H9 (cell line): ENCODE measurements at regions not wholly inside any gene's neighbourhood (a gene's known extent, or its start where the extent isn't known, plus 50 kb on each side); places are given as distances from the start of the nearest gene placed in this dataset.

Experiments
- DNase-seq: peaks from one replicate; pipeline ENCODE4 v3.0.0-alpha.2; 2017
- H2AFZ ChIP-seq: one replicate; pipeline ENCODE4 v1.6.1; 2013; ENCODE audit warnings: mild to moderate bottlenecking, low read length, control low read depth, moderate library complexity
- H2AK5ac ChIP-seq: 2 replicates; pipeline ENCODE4 v1.6.1; 2013; ENCODE audit warnings: low read length, control low read depth, mixed read lengths; ENCODE audit not compliant: insufficient read length
- H2BK120ac ChIP-seq: one replicate; pipeline ENCODE4 v1.6.1; 2013; ENCODE audit warnings: low read depth, mild to moderate bottlenecking, low read length, control low read depth, inconsistent platforms; ENCODE audit not compliant: poor library complexity, severe bottlenecking
- H2BK12ac ChIP-seq: 2 replicates; pipeline ENCODE4 v1.6.1; 2013; ENCODE audit warnings: low read length, control low read depth, mixed read lengths, low read depth; ENCODE audit not compliant: insufficient read length
- H2BK15ac ChIP-seq: 2 replicates; pipeline ENCODE4 v1.6.1; 2013; ENCODE audit warnings: low read depth, low read length, control low read depth
- H2BK20ac ChIP-seq: one replicate; pipeline ENCODE4 v1.6.1; 2013; ENCODE audit warnings: low read depth, mild to moderate bottlenecking, low read length, control low read depth, inconsistent platforms; ENCODE audit not compliant: poor library complexity, severe bottlenecking
- H2BK5ac ChIP-seq: 2 replicates; pipeline ENCODE4 v1.6.1; 2013; ENCODE audit warnings: low read length, control low read depth, mixed read lengths; ENCODE audit not compliant: insufficient read length
- H3K14ac ChIP-seq: 2 replicates; pipeline ENCODE4 v1.6.1; 2013; ENCODE audit warnings: low read length, control low read depth; ENCODE audit not compliant: insufficient read depth
- H3K18ac ChIP-seq: 2 replicates; pipeline ENCODE4 v1.6.1; 2013; ENCODE audit warnings: low read depth, mild to moderate bottlenecking, mixed read lengths, low read length, control low read depth; ENCODE audit not compliant: insufficient read length
- H3K23ac ChIP-seq: 2 replicates; pipeline ENCODE4 v1.6.1; 2013; ENCODE audit warnings: low read length, control low read depth, mixed read lengths, low read depth; ENCODE audit not compliant: insufficient read length
- H3K23me2 ChIP-seq: 2 replicates; pipeline ENCODE4 v1.6.1; 2013; ENCODE audit warnings: low read depth, mild to moderate bottlenecking, mixed read lengths, low read length, control low read depth; ENCODE audit not compliant: insufficient read length, poor library complexity, severe bottlenecking
- H3K27ac ChIP-seq: 2 replicates; pipeline ENCODE4 v1.5.1; 2013; ENCODE audit warnings: low read length, control low read depth, mixed read lengths, low read depth; ENCODE audit not compliant: insufficient read length
- H3K27me3 ChIP-seq: 2 replicates; pipeline ENCODE4 v1.6.1; 2013; ENCODE audit warnings: low read length, control low read depth, inconsistent platforms; ENCODE audit not compliant: insufficient read depth
- H3K4ac ChIP-seq: 2 replicates; pipeline ENCODE4 v1.6.1; 2013; ENCODE audit warnings: low read depth, mild to moderate bottlenecking, control low read depth, inconsistent platforms, low read length, moderate library complexity
- H3K4me1 ChIP-seq: 2 replicates; pipeline ENCODE4 v1.6.1; 2013; ENCODE audit warnings: low read length, control low read depth, inconsistent platforms; ENCODE audit not compliant: insufficient read depth
- H3K4me2 ChIP-seq: 2 replicates; pipeline ENCODE4 v1.6.1; 2013; ENCODE audit warnings: low read length, control low read depth, mixed read lengths; ENCODE audit not compliant: insufficient read length, insufficient read depth
- H3K56ac ChIP-seq: 2 replicates; pipeline ENCODE4 v1.6.1; 2013; ENCODE audit warnings: low read depth, mild to moderate bottlenecking, mixed read lengths, low read length, control low read depth; ENCODE audit not compliant: insufficient read length
- H3K79me1 ChIP-seq: 2 replicates; pipeline ENCODE4 v1.6.1; 2013; ENCODE audit warnings: low read depth, mild to moderate bottlenecking, moderate library complexity, low read length, control low read depth, inconsistent platforms; ENCODE audit not compliant: insufficient read depth, poor library complexity, severe bottlenecking
- H3K79me2 ChIP-seq: 2 replicates; pipeline ENCODE4 v1.6.1; 2013; ENCODE audit warnings: low read length, control low read depth, inconsistent platforms; ENCODE audit not compliant: insufficient read depth
- H3K9ac ChIP-seq: 2 replicates; pipeline ENCODE4 v1.6.1; 2013; ENCODE audit warnings: low read length, control low read depth, mixed read lengths; ENCODE audit not compliant: insufficient read length; ENCODE audit errors: extremely low read depth
- H3K9me3 ChIP-seq: one replicate; pipeline ENCODE4 v1.6.1; 2013; ENCODE audit warnings: low read depth, low read length, inconsistent platforms; ENCODE audit not compliant: control insufficient read depth
- H3T11ph ChIP-seq: one replicate; pipeline ENCODE4 v1.6.1; 2013; ENCODE audit warnings: mild to moderate bottlenecking, low read length, control low read depth, inconsistent platforms
- H4K20me1 ChIP-seq: one replicate; pipeline ENCODE4 v1.6.1; 2013; ENCODE audit not compliant: control insufficient read depth, insufficient read length, insufficient read depth
- H4K5ac ChIP-seq: 2 replicates; pipeline ENCODE4 v1.6.1; 2013; ENCODE audit warnings: low read depth, mild to moderate bottlenecking, mixed read lengths, low read length, control low read depth; ENCODE audit not compliant: insufficient read length
- H4K8ac ChIP-seq: replicated peaks from 2 replicates; pipeline ENCODE4 v1.6.1; 2013; ENCODE audit warnings: low read length, control low read depth, mixed read lengths, low read depth; ENCODE audit not compliant: insufficient read length
- H4K91ac ChIP-seq: 2 replicates; pipeline ENCODE4 v1.6.1; 2013; ENCODE audit warnings: low read depth, mild to moderate bottlenecking, moderate library complexity, mixed read lengths, low read length, control low read depth; ENCODE audit not compliant: insufficient read length
- H3K27ac Mint-ChIP-seq, 3 experiments: 2 replicates in 2 of 3; 3 replicates in 1 of 3; pipeline ENCODE4 v1.8.0; 2020 to 2021; ENCODE audit warnings: mixed read lengths in 3 of 3, mild to moderate bottlenecking in 1 of 3, moderate library complexity in 1 of 3
- H3K27me3 Mint-ChIP-seq: 2 replicates; pipeline ENCODE4 v1.8.0; 2021; ENCODE audit warnings: low read depth, mild to moderate bottlenecking, moderate library complexity, mixed read lengths
- H3K36me3 Mint-ChIP-seq, 3 experiments: 2 replicates in 2 of 3; 3 replicates in 1 of 3; pipeline ENCODE4 v1.8.0; 2020 to 2021; ENCODE audit warnings: low read depth in 3 of 3, mixed read lengths in 3 of 3; ENCODE audit not compliant: insufficient read depth in 1 of 3
- H3K4me1 Mint-ChIP-seq, 2 experiments: 2 replicates each; pipeline ENCODE4 v1.8.0; 2020; ENCODE audit warnings: mixed read lengths in 2 of 2
- H3K4me3 Mint-ChIP-seq, 2 experiments: 2 replicates in 1 of 2; 3 replicates in 1 of 2; pipeline ENCODE4 v1.8.0; 2020 to 2021; ENCODE audit warnings: mild to moderate bottlenecking in 2 of 2, mixed read lengths in 2 of 2, moderate library complexity in 1 of 2
- H3K9me3 Mint-ChIP-seq, 2 experiments: 2 replicates in 1 of 2; 3 replicates in 1 of 2; pipeline ENCODE4 v1.8.0; 2020; ENCODE audit warnings: mild to moderate bottlenecking in 2 of 2, mixed read lengths in 2 of 2, moderate library complexity in 1 of 2
- CTCF ChIP-seq: fragments of 200-600 bp; sonication (generic); conservative IDR thresholded peaks from 3 replicates; pipeline ENCODE4 v1.8.0; 2021; ENCODE audit warnings: antibody characterized with exemption, mild to moderate bottlenecking
- WGBS: extraction: QIAGEN DNeasy Blood & Tissue Kit; methylation state at CpG from one replicate; pipeline ENCODE4 v1.1.7; 2013; ENCODE audit warnings: missing lambda C conversion rate, low lambda C conversion rate, mixed read lengths; ENCODE audit not compliant: insufficient read length; ENCODE audit errors: extremely low coverage; 5-methylcytosine and 5-hydroxymethylcytosine counted together

DNA sequence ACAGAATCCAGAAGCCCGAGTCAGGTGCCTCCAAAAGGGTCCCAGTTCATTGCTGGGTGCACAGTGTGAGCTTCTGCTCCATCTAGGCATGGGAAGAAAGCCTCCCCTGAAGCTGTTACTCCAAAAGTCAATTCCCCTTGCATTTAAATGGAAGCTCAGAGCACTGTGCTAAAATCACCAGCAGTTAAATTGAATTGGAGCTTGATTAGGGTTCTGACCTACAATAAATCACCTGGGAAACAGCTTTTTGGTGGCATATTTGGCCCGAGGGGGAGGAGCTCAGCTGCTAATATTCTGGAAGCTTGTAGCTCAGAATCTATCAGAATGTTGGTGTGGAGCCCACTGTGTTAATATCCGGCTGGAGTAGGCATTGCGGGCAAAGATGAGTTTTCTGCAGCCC lies 87.1 kb upstream of the RGMA start:
- H2BK5ac ChIP-seq = no peak overlapping the region
- Mint-ChIP-seq H3K27me3 (peaks cover 40% of the 10 kb centered on the region), H3K36me3 (peaks cover 2 to 12% (median 5%) of the 10 kb centered on the region in 3 experiments; a peak in 5 of 7 replicates), H3K4me1 (peaks cover 17 to 22% of the 10 kb centered on the region in 2 experiments), H3K4me3 (no peak overlapping the region), H3K9me3 (peaks cover 5 to 14% of the 10 kb centered on the region in 2 experiments; a peak in 4 of 5 replicates), H3K27ac (no peak overlapping the region)
- no peak overlapping the region for H3K23ac ChIP-seq
- no peak overlapping the region for H3K4me2 ChIP-seq
- H3K9me3 ChIP-seq = no peaks in the 10 kb centered on the region
- no peak overlapping the region for H3T11ph ChIP-seq
- no peak overlapping the region for H2BK12ac ChIP-seq
- H4K91ac ChIP-seq = no peak overlapping the region
- no peak overlapping the region for H3K14ac ChIP-seq
- no peak overlapping the region for H3K56ac ChIP-seq
- H2BK15ac ChIP-seq = no peak overlapping the region
- H4K20me1 ChIP-seq = peaks cover 2% of the 10 kb centered on the region
- H3K18ac ChIP-seq = no peak overlapping the region
- no peak overlapping the region for H2AK5ac ChIP-seq
- no peak for TF ChIP-seq CTCF
- H3K9ac ChIP-seq = no peak overlapping the region
- no peak overlapping the region for H2BK120ac ChIP-seq
- H2BK20ac ChIP-seq = no peak overlapping the region
- no peak overlapping the region for H3K4ac ChIP-seq
- peaks cover 10% of the 10 kb centered on the region; the same call in 1 of the 2 replicates for H3K4me1 ChIP-seq
- no peak overlapping the region for H4K8ac ChIP-seq
- H4K5ac ChIP-seq = no peak overlapping the region
- no peaks in the 10 kb centered on the region for H3K79me2 ChIP-seq
- no peaks in the 10 kb centered on the region for H3K23me2 ChIP-seq
- no peak overlapping the region for H2AFZ ChIP-seq
- H3K27ac ChIP-seq = no peak overlapping the region
- no peaks in the 10 kb centered on the region for H3K79me1 ChIP-seq
- DNase-seq = no peak
- H3K27me3 ChIP-seq = no peaks in the 10 kb centered on the region
- WGBS = no CpG with 5 or more reads among the region's 4 CpGs
